HFFc6 (cell line): ENCODE measurements at regions not wholly inside any gene's neighbourhood (a gene's known extent, or its start where the extent isn't known, plus 50 kb on each side); places are given as distances from the start of the nearest gene placed in this dataset.

ENCODE experiments used
- DNase-seq: peaks from one replicate; pipeline ENCODE4 v3.0.0-alpha.2; 2018
- H3K27ac Mint-ChIP-seq: 2 replicates; pipeline ENCODE4 v1.8.0; 2020; ENCODE audit warnings: mild to moderate bottlenecking, mixed read lengths
- H3K27me3 Mint-ChIP-seq: 2 replicates; pipeline ENCODE4 v1.8.0; 2021; ENCODE audit warnings: mild to moderate bottlenecking, moderate library complexity, mixed read lengths; ENCODE audit not compliant: insufficient read depth
- H3K36me3 Mint-ChIP-seq: 2 replicates; pipeline ENCODE4 v1.8.0; 2021; ENCODE audit warnings: low read depth, mixed read lengths
- H3K4me1 Mint-ChIP-seq: 2 replicates; pipeline ENCODE4 v1.8.0; 2020; ENCODE audit warnings: low read depth, mixed read lengths
- H3K4me3 Mint-ChIP-seq: 2 replicates; pipeline ENCODE4 v1.8.0; 2020; ENCODE audit warnings: mild to moderate bottlenecking, moderate library complexity, mixed read lengths
- H3K9me3 Mint-ChIP-seq: 2 replicates; pipeline ENCODE4 v1.8.0; 2020; ENCODE audit warnings: mild to moderate bottlenecking, mixed read lengths
- CTCF ChIP-seq: fragments of 200-600 bp; sonication (generic); IDR thresholded peaks from 2 replicates; pipeline ENCODE4 v1.5.0; 2021; ENCODE audit warnings: antibody characterized with exemption, mild to moderate bottlenecking

GRCh38 chr22:27466229-27466628 is 335.3 kb downstream of the MN1 start:
- TF ChIP-seq CTCF = no peak
- DNase-seq = no peak
- Mint-ChIP-seq H3K4me1 (peaks cover 35% of the 10 kb centered on the region), H3K9me3 (no peaks in the 10 kb centered on the region), H3K36me3 (no peaks in the 10 kb centered on the region), H3K27me3 (no peaks in the 10 kb centered on the region), H3K4me3 (no peak overlapping the region), H3K27ac (no peak overlapping the region)

- Mint-ChIP-seq H3K27me3 (no peaks in the 10 kb centered on the region), H3K9me3 (no peaks in the 10 kb centered on the region), H3K36me3 (no peaks in the 10 kb centered on the region), H3K4me3 (no peak overlapping the region), H3K4me1 (peaks cover 28% of the 10 kb centered on the region), H3K27ac (no peak overlapping the region)
- no peak for DNase-seq
- TF ChIP-seq CTCF = no peak
These were observed 334.6 kb downstream of the MN1 start for GRCh38 chr22:27466778-27467438.

- H3K36me3 Mint-ChIP-seq = no peaks in the 10 kb centered on the region
- no peaks in the 10 kb centered on the region for H3K27me3 Mint-ChIP-seq
- H3K27ac Mint-ChIP-seq = no peak overlapping the region
- peaks cover 20% of the 10 kb centered on the region for H3K4me1 Mint-ChIP-seq
- no peak for DNase-seq
- H3K9me3 Mint-ChIP-seq = no peaks in the 10 kb centered on the region
- H3K4me3 Mint-ChIP-seq = no peak overlapping the region
- no peak for TF ChIP-seq CTCF
These were observed 333.8 kb downstream of the MN1 start for GRCh38 chr22:27467711-27468110.

- Mint-ChIP-seq H3K27ac (no peak overlapping the region), H3K4me3 (no peak overlapping the region), H3K27me3 (no peaks in the 10 kb centered on the region), H3K9me3 (no peaks in the 10 kb centered on the region), H3K4me1 (peaks cover 13% of the 10 kb centered on the region), H3K36me3 (no peaks in the 10 kb centered on the region)
- no peak for TF ChIP-seq CTCF
- no peak for DNase-seq
These were observed 332.8 kb downstream of the MN1 start for GRCh38 chr22:27468712-27469111.

- Mint-ChIP-seq H3K4me1 (peaks cover 23% of the 10 kb centered on the region), H3K9me3 (no peaks in the 10 kb centered on the region), H3K4me3 (no peak overlapping the region)
These were observed 331.3 kb downstream of the MN1 start for GRCh38 chr22:27470169-27470772.

More at GRCh38 chr22:27470169-27470772, 331.3 kb downstream of the MN1 start:
- Mint-ChIP-seq H3K36me3 (no peaks in the 10 kb centered on the region), H3K27ac (no peak overlapping the region), H3K27me3 (no peaks in the 10 kb centered on the region)
- no peak for TF ChIP-seq CTCF
- DNase-seq = no peak
